LNCAP (cell line): ENCODE measurements at regions not wholly inside any gene's neighbourhood (a gene's known extent, or its start where the extent isn't known, plus 50 kb on each side); places are given as distances from the start of the nearest gene placed in this dataset.

Experiments used
- TF ChIP-seq, protein P1 (sequence below): fragments of 450-650 bp; IDR thresholded peaks from 2 replicates; pipeline ENCODE4 v1.5.1; 2017; ENCODE audit warnings: mild to moderate bottlenecking

DNA sequence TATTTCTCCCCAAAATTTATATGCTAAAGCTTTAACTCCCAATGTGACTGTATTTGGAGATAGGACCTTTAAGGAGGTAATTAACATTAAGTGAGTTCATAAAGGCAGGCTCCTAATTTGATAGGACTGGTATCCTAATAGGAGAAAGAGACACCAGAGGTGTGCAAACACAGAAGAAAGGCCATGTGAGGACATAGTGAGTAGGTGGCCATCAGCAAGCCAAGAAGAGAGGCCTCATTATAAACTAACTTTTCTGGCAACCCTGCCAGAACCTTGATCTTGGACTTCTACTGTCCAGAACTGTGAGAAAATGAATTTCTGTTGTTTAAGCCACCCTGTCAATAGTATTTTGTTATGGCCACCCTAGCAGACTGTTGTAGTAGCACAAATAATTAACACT is 177.9 kb upstream of the FUT9 start:
- TF ChIP-seq, protein P1, sequence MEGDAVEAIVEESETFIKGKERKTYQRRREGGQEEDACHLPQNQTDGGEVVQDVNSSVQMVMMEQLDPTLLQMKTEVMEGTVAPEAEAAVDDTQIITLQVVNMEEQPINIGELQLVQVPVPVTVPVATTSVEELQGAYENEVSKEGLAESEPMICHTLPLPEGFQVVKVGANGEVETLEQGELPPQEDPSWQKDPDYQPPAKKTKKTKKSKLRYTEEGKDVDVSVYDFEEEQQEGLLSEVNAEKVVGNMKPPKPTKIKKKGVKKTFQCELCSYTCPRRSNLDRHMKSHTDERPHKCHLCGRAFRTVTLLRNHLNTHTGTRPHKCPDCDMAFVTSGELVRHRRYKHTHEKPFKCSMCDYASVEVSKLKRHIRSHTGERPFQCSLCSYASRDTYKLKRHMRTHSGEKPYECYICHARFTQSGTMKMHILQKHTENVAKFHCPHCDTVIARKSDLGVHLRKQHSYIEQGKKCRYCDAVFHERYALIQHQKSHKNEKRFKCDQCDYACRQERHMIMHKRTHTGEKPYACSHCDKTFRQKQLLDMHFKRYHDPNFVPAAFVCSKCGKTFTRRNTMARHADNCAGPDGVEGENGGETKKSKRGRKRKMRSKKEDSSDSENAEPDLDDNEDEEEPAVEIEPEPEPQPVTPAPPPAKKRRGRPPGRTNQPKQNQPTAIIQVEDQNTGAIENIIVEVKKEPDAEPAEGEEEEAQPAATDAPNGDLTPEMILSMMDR, result no peak

DNA sequence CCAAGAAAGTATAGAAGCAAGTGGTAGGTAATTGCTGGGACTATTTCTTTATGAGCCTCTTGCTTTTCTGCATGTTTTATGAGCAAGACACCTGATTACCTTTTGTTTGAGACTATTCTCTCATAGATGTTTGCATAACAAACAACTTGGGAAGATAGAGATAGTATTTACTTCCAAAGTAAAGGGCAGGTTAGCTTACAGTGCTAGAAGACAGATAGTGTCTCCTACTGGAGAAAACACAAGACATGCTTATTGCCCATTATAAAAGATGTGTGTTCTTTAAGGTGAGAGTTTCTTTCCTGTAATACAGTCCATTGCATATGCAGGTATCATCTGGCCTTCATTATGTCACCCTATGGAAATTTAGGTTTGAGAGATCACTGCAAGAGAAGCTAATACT is 174.2 kb upstream of the FUT9 start:
- TF ChIP-seq, protein P1, result peak; percentile 86

DNA sequence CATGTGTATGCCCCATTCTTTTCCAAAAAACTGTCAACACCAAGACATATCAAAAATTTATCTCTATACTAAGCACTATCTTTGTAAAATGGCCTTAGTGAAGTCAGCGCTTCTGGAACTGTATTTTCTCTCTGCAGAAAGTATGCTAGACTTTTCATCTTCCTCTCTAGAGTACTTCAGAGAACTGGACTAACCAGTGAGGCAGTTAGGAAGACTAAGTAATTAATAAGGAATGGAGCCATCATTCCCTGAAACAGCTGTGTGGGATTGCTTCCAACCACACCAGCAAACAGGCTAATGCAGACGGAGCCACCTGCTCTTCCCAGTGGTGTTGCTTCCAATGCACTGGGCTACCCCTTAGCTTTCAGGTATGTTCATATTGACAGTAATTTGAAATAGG is 169.1 kb upstream of the FUT9 start:
- TF ChIP-seq, protein P1, result no peak

DNA sequence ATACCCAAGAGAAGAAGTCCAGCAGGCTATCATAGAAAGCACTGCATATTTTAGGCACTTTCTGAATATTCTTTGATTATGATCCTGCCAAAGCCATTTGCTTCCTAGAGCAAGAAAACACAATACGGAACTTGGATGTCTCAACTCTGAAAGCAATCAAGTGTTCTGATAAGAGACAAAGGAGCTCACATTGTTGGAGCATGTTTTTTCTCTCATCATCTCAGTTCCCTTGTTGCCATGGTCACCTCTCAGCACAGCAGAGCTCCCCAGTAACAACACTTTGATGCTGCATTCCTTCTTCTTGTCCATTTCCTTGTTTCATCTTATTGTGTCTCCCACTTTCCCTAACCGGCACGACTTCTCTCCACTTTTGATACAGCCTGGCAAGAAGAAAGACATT is 168.7 kb upstream of the FUT9 start:
- TF ChIP-seq, protein P1, result no peak

DNA sequence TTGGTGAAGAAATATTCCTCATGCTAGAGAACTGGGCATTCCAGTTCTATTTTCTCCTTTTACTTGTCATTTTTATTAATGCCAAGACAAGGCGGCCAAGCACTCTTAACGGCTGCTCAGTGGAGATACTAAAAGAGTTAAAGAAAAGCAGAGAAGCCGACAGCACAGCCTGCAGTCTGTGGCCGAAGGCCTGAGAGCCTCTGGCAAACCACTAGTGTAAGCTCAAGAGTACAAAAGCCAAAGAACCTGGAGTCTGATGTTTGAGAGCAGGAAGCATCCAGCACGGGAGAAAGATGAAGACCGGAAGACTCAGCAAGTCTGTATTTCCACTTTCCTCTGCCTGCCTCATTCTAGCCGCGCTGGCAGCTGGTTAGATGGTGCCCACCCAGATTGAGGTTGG is 167.1 kb upstream of the FUT9 start:
- TF ChIP-seq, protein P1, result no peak

DNA sequence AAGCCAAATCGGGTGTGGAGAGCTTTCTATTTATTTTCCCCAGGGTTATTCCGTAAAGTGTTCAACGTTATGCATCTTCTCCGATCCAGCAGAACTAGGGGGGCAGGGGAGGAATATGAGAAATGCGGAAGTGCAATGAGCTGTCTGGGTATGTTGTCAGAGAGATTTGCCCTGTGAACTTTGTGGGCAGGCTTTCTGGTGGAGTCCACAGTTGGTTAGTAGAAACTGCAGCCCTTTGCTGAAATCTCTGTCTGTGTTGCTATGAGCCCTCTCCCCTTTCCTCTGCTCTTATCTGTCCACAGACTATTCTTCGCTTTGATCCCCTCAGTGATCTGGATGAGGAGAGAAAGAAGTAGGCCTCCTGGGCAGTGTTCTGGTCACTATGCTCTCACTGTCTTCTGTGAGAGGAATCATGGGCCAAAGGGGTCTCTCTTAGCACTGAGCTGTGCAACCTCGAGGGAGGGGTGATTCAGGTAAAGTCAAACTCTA is 158.9 kb upstream of the FUT9 start:
- TF ChIP-seq, protein P1, result no peak

DNA sequence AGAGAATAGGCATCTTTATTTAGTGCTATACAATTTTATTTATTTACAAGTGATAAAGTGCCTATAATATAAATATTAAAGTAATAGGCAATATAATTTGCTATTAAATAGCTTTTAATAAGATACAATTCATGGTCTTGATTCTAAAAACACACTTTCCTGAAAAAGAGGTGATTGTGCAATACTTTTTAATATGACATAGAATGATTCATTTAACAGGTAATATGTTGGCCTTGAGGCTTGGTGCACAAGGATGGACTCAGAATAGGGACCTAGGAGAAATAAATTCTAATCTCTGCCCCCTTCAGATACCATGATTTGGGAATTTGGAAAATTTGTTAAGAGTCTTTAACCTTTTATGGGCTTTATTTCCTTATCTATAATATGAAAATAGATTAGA is 149.9 kb upstream of the FUT9 start:
- TF ChIP-seq, protein P1, result no peak

DNA sequence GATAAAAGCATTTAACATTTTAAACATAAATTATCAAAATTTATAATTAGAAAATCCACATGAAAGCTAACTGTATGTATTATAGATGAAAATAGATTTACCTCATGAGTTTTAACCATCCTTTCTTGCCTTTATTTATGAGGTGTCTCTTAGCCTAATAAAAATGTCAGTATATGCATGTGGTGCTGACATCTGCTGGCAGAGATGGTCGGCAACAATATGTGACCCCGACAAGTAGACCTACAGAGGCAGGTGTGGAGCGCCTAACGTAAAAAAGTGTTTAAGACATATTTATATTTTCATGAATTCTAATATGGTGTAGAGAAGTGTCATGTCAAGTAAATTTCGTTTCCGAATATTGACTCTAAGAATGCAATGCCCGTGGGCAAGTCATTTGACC is 149.0 kb upstream of the FUT9 start:
- TF ChIP-seq, protein P1, result peak; percentile 61
